ENCODE measurements at regions not wholly inside any gene's neighbourhood (a gene's known extent, or its start where the extent isn't known, plus 50 kb on each side); places are given as distances from the start of the nearest gene placed in this dataset.

DNA sequence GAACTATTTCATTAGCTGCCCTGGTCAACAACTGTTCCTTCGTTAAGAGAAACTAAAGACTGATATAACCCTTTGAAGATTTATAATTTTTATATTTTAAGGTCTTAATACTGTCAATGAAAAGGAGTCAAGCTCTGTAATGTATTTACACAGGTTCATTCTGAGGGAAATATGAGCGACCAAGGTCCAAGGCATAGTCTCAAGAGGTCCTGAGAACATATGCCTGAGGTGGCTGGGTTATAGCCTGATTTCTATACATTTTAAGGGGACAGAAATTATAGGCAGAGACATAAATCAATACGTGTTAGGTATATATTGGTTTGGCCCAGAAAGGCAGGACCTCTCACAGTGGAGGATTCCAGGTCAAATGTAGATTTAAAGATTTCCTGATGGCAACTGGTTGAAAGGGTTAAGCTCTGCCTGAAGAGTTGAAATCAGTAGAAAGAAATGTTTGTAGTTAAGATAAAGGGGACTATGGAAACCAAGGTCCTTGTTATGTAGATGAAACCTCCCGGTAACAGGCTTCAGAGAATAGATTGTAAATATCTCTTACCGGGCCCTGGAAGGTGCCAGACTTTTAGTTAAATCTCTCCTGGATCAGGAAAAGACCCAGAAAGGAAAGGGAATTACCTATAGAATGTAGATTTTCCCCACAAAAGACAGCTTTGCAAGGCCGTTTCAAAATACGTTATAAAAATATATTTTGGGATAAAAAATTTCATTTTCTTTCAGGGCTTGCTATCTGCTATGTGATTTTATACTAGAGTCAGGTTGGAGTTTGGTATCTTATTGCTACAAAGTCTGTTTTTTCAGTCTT lies 107.3 kb upstream of the PRLR start:
- no peak for TF ChIP-seq POLR2A (IDR thresholded peaks at IDR 0.05; ENCODE audit: low read depth, low read length)
- no peak for TF ChIP-seq POLR2AphosphoS5 (IDR thresholded peaks at IDR 0.05; ENCODE audit: low read depth, low read length)
- no peak for TF ChIP-seq TAF1 (IDR thresholded peaks at IDR 0.05; ENCODE audit: borderline replicate concordance, low read depth, low read length)
